GM21381 (cell line): ENCODE measurements at regions not wholly inside any gene's neighbourhood (a gene's known extent, or its start where the extent isn't known, plus 50 kb on each side); places are given as distances from the start of the nearest gene placed in this dataset.
A peak's percentile ranks its signal among the peaks of the same experiment; 100 is the strongest.
"Not testable (repeated sequence)": the region's sequence is repeated elsewhere in the genome, so short reads cannot be mapped to it uniquely, and the experiment has no call there.

Source experiments
- ATAC-seq: cut with Tn5 transposase; IDR thresholded peaks from one replicate; pipeline ENCODE4 v1.9.1; 2021; ENCODE audit warnings: mild to moderate bottlenecking, moderate library complexity; ENCODE audit not compliant: unreplicated experiment

- ATAC-seq: no peak
These were observed 98.2 kb downstream of the AHR start for GRCh38 chr7:17396692-17397091.

DNA sequence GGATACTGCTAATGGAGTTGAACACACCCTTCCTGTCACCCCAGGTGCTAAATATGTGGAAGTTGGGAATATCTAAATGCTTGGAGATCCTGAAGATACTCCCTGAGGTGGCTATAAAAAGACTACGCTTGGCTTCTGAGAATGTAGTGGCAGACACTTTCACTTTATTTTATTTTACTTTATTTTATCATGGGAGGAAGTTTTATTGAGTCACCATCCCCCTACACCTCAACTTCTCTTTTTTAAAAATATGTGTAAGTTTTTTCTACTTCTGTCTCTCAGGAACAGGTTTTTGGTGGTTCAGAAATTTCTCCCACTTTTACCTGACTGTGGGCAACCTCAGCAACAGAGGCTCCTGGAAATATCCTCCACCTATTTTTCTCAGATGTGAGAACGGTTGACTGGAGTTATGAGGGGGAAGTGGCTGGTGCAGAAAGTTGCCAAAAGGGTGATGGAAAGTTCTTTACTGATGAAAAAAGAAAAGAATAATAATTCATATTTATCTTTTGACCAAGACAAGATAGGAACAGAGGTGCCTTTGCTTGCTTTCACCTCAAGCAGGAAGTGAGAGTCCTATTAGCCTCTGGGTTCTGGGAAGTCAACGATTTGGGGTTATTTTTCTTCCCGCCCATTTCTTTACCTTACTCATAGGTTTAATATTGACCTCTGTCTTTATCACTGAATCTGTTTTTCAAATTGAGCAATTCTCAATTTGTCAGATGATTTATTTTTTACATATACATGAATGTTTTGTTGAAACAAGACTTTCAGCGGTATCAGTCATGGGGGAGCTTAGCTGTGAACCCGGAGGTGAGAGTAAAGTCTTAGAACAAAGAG is 103.6 kb downstream of the AHR start:
- peak; percentile 65 for ATAC-seq

DNA sequence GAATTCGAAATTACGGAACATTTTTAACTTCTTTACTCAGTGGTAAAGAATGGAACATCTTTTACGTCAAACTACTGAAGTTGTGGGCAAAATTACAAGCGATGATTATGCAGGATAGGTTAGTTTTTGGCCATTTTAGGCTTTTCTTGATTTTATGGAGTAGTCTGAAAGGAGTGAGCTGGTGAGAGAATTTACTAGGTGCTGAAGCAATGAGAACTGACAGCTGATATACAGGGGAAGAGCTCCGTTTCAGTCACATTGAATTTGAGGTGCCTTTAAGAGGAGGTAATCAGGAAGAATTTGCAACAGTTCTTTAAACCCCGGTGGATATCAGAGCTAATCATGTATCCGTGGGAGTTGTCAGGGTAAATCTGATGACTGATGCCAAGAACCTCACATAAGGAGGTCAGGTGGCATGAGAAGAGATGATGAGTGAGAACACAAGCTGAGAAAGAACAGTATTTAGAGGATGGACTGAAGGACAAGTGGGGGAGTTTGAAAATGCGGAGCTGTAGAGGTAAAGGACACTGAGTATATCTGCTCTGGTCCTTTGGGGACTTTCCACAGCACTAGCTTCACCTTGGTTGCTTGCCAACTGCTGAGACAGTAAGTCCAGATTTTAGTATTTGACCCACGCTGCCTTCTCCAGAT is 104.3 kb downstream of the AHR start:
- ATAC-seq: peak; percentile 75

- no peak for ATAC-seq
These were observed 105.6 kb downstream of the AHR start for GRCh38 chr7:17404006-17404405.

DNA sequence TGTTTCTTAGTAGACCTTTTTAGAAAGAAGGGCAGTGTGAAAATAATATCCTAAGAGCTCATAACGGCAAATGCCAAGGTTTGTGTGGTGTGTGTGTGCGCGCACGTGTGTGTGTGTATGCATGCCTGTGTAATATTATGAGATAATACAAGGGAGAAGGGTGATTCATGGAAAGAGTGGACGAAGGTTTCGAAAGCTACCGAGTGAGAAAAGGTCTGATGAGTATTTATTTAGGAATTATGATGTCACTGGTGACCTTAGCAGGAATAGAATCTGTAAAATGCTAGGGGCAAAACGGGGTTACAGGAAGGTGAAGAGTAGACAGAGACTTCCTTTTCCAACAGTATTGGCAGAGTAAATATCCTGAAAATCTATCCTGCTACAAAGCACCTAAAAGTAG is 107.3 kb downstream of the AHR start:
- no peak for ATAC-seq

DNA sequence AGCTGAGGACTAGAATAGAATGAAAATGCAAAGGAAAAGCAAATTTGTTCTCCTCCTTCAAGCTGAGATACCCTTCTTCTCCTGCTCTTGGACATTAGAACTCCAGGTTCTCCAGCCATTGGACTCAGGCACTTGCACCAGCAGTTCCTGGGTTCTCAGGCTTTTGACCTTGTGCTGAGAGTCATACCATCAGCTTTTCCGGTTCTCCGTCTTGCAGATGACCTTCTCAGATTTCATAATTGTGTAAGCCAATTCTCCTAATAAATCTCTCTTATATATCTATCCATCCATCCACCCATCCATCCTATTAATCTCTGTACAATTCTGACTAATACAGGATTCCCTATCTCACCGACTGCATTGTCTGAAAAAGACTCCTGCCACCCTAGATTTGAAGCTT is 108.3 kb downstream of the AHR start:
- ATAC-seq: no peak

DNA sequence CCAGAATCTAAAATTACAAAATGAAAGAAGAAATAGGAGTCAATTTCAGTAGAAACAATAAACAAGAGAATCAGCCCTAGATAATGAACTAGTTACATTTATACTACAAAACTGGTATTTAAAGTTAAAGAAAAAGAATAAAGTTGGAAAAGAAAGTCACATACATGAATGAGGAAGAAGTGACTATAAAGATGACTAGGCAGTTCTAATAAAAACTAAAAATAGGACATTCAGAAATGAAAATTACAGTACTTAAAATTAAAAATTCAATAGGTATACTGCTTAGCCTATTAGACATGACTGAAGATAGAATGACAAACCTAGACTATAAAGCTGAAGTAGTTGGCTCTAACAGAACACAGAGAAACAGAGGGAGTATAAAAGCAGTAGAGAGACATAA is 108.8 kb downstream of the AHR start:
- no peak for ATAC-seq

DNA sequence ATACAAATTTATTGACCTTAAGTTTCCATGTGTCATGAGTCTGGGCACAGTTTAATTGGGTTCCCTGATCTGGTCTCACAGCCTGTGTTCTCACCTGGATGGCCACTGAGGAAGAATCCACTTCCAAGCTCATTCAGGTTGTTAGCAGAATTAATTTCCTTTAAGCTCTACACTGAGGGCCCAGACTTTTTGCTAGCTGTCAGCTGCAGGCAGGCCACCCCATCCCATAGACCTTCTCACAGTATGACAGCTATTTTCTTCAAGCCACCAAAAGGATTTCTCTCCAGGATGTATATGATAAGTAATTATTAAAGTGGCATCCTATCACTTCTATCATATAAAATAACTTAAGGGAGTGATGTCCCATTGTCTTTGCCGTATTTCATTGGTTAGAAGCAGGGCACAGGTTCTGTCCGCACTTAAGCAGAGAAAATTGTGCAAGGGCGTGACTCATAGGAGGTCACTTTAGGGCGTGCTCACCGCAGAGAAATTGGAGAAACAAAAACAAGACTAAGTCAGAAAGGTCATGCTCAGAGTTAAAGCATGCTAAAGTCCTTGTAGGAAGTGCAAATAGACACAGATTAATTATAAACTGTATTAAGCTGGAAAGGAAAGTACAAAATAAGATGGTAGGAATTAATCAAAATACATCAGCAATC is 109.9 kb downstream of the AHR start:
- ATAC-seq: no peak

- no peak for ATAC-seq
These were observed 110.4 kb downstream of the AHR start for GRCh38 chr7:17408904-17409290.

DNA sequence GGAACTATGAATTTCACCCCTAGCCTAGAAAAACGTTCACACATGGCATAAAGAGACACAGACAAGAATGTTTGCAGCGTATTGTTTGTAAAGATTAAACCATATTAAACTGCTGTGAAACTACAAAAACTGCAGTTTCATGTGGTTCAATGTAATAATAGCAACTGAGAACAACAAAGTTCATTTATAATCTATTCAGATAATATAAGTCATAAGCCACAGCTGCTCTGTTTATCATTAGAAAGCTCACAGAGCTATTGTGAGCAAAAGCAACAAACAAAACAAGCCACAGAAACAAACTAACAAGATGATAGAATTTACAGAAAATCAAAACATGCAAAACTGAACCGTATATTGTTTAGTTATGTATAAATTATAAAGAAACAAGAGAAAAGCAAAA is 113.5 kb downstream of the AHR start:
- ATAC-seq: peak; percentile 64

GRCh38 chr7:17412883-17413282 is 114.4 kb downstream of the AHR start:
- ATAC-seq: no peak

DNA sequence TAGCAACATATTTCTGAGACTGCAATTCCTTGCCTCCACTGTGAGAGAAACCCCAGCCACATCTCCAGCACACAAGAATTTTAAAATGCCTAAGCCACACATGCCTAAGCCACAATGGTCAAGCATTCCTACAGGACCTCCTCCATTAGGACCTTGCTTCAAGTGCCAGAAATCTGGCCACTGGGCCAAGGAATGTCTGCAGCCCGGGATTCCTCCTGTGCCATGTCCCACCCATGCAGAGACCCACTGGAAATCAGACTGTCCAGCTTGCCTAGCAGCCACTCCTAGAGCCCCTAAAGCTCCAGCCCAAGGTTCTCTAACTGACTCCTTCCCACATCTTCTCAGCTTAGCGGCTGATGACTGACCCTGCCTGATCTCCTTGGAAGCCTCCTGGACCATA is 117.5 kb downstream of the AHR start:
- no peak for ATAC-seq

DNA sequence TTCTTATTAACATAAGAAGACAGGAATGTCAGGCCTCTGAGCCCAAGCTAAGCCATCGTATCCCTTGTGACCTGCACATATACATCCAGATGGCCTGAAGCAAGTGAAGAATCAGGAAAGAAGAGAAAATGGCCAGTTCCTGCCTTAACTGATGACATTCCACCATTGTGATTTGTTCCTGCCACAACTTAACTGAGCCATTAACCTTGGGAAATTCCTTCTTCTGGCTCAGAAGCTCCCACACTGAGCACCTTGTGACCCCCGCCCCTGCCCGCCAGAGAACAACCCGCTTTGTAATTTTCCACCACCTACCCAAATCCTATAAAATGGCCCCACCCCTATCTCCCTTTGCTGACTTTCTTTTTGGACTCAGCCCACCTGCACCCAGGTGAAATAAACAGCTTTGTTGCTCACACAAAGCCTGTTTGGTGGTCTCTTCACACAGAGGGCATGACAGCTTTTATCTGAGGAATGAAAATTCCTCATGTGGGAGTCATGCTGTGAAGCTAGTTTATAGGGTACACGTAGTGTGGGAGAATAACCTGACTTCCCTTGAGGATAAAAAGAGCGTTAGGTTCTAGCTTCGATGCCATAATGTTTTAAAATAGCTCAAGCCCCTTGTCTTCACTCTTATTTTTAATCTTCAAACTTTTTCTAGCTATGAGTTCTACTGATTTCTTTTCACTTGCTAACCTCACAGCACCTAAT is 122.0 kb downstream of the AHR start:
- ATAC-seq: not testable (repeated sequence)

GRCh38 chr7:17421941-17422340 is 123.5 kb downstream of the AHR start:
- no peak for ATAC-seq

DNA sequence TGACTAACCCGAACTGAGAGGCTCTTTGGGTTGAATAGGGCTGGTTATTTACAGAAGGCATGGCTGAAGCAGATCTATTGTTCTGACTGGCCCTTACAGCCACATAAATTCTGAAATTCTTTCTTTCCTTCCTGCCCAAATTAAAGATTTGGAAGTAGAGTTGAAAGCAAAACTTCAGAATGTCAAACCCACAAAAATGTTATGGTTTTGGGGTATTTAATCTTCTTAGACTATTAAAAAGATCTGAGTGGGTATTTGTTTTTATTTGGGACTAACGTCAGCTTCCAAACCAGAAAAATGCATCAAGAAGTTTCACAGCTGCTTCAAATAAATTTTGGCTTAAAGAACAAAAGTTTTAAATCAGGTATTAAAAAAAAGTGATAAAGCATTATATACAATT is 124.5 kb downstream of the AHR start:
- ATAC-seq: no peak

DNA sequence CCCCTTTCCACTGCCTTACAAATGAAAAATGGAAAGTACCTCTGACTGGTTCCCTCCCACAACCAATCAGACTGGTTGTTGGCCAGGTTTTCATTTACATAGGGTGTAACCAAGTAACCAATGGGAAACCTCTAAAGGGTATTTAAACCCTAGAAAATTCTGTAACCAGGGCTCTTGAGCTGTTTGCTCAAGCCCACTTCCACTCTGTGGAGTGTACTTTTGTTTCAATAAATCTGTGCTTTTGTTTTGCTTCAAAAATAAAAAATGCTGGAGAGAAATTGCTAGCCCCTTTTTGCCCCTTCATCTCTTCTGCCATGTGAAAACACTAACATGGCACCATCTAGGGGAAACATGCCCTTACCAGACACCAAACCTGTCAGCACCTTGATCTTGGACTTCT is 129.5 kb downstream of the AHR start:
- no peak for ATAC-seq

DNA sequence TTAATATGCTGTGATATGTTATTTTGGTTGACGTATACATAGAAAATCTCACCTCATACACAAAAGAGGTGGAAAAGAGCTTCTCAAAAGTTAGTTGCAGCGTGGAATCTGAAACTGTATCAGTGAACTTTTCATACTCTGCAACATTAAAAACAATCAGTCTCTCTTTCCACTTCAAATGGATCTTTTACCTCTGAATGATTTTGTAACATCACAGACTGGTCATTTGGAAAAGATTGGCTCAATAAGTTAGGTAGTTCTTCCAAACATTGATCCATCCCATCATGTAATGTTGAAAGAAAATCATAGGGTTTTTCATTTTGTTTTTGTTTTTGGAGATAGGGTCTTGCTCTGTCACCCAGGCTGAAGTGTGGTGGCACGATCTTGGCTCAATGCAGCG is 131.1 kb downstream of the AHR start:
- ATAC-seq: no peak

DNA sequence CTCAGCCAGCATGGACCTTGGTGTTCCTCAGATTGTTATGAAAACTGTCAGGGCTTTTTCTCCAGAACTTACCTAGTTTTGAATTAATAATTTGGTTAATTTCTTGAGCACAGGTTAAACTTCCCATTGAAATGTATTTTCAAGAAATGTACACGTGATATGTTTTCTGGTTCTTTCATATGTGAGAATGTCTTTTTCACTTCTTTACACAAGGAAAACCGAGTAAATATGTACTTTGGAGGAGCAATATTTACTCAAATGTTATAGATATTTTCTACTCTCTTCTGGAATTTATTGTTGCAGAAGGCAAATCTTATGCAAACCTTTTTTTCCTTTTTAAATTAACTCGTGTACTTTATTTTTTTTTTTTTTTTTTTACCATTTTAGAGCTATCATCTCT is 134.3 kb downstream of the AHR start:
- ATAC-seq: no peak

GRCh38 chr7:17434191-17434590 is 135.7 kb downstream of the AHR start:
- ATAC-seq: no peak

DNA sequence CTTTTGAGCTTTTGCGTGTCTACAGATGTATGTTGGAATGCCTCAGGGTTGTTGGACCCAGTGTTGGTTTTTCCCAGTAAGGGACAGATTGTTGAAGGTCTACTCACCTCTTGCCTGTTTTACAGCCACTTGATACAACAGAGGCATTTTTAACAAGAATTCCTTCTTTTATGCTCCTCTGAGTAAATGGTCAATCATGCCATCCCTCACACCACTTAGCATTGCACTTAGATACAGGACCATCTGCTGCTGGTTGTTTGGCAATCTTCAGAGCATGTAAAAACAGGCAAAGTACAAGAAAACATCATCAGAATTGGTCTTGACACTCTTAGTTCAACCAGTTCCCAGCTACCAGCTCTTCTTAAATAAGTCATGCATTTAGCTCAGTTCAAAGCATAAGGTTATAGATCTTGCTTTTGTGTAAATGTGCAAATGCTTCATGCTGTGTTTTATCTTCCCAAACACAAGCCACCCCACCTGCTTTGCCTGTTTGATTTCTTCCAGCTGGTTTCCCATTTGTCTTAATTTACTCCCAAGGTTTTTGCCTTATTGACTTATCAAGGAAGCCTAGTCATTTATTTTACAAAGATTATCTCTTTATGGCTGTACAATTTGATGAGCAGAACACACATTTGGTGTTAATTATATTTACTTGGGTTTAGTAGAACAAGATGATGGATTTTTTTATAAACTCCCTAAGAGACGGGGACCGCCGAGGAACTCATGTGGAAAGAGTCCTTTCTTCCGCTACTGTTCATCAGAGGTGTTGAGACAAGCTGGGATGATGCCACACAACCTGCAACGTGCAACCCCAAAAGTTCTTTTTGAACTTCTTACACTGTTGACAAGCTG is 136.6 kb downstream of the AHR start:
- no peak for ATAC-seq

DNA sequence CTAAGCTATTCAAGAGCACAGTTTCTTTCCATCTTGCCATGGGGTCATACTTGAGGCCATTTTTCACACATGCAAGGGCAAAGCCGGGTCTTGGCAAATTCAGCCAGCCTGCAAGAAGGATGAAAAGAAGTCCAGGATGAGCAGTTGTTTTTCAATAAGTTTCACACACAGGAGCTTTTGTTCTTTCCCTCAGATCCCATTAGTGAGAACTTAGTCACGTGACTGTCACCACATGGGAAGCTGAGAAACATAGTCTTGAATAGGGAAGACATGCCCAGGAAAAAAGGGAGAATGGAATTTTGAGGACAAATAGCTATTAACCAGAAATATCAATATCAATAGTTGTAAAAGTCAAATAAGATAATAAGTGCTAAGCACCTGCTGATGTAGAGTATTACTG is 137.7 kb downstream of the AHR start:
- ATAC-seq: no peak
